PC-3 (cell line): ENCODE measurements at regions not wholly inside any gene's neighbourhood (a gene's known extent, or its start where the extent isn't known, plus 50 kb on each side); places are given as distances from the start of the nearest gene placed in this dataset.
A peak's percentile ranks its signal among the peaks of the same experiment; 100 is the strongest.

Experiments used
- ATAC-seq: fragments of 200-7000 bp; cut with Tn5 transposase; 2 replicates; pipeline ENCODE4 v1.9.1; 2020; ENCODE audit warnings: mild to moderate bottlenecking, moderate library complexity
- BruUV-seq: library from RNA; stranded (reverse); fragments of 400-500 nt; replicated peaks from 2 replicates; lab custom pipeline; 2021; lab: Mats Ljungman, UMichigan
- CTCF ChIA-PET: fragments of 300-600 bp; sonication (Branson Sonifier 250); formaldehyde crosslinking; loops from one replicate; lab custom pipeline; 2022; ENCODE audit warnings: antibody characterized with exemption; lab: Charles Lee
- POLR2A ChIA-PET: fragments of 300-600 bp; sonication (Branson Sonifier 250); formaldehyde crosslinking; loops from one replicate; lab custom pipeline; 2022; ENCODE audit warnings: antibody characterized with exemption; ENCODE audit not compliant: unreplicated experiment; lab: Charles Lee
- DNase-seq: peaks from one replicate; pipeline ENCODE4 v3.0.0-alpha.2; 2015
- H2AFZ ChIP-seq: fragments of 300-600 bp; sonication (generic); 2 replicates; pipeline ENCODE4 v1.6.0; 2016; ENCODE audit warnings: antibody characterized with exemption, low read length
- H3F3A ChIP-seq: fragments of 300-600 bp; sonication (generic); one replicate; pipeline ENCODE4 v1.6.0; 2017; ENCODE audit warnings: antibody characterized with exemption, low read length, control low read depth, mild to moderate bottlenecking; ENCODE audit not compliant: unreplicated experiment
- H3K27ac ChIP-seq: fragments of 300-600 bp; sonication (generic); 2 replicates; pipeline ENCODE4 v1.5.1; 2016; ENCODE audit warnings: mild to moderate bottlenecking, low read length
- H3K27me3 ChIP-seq: fragments of 300-600 bp; sonication (generic); 2 replicates; pipeline ENCODE4 v1.6.1; 2016; ENCODE audit warnings: low read length, mixed read lengths
- H3K36me3 ChIP-seq: fragments of 300-600 bp; sonication (generic); 2 replicates; pipeline ENCODE4 v1.6.1; 2016; ENCODE audit warnings: low read depth, mixed run types, low read length, mixed read lengths
- H3K4me1 ChIP-seq: fragments of 300-600 bp; sonication (generic); 2 replicates; pipeline ENCODE4 v1.5.1; 2016; ENCODE audit warnings: low read length; ENCODE audit not compliant: insufficient read depth
- H3K4me2 ChIP-seq: fragments of 300-600 bp; sonication (generic); 2 replicates; pipeline ENCODE4 v1.6.0; 2016; ENCODE audit warnings: low read length
- H3K4me3 ChIP-seq: fragments of 300-600 bp; sonication (generic); 2 replicates; pipeline ENCODE4 v1.5.1; 2016; ENCODE audit warnings: mild to moderate bottlenecking, low read length, mixed read lengths
- H3K79me2 ChIP-seq: fragments of 300-600 bp; sonication (generic); 2 replicates; pipeline ENCODE4 v1.6.1; 2017; ENCODE audit warnings: low read length, mixed read lengths
- H3K9ac ChIP-seq: fragments of 300-600 bp; sonication (generic); 2 replicates; pipeline ENCODE4 v1.6.0; 2016; ENCODE audit warnings: mild to moderate bottlenecking, low read length
- H3K9me2 ChIP-seq: fragments of 300-600 bp; sonication (generic); replicated peaks from 2 replicates; pipeline ENCODE4 v1.6.1; 2016; ENCODE audit warnings: mixed run types, low read length, mixed read lengths
- H3K9me3 ChIP-seq: fragments of 300-600 bp; sonication (generic); 2 replicates; pipeline ENCODE4 v1.6.1; 2016; ENCODE audit warnings: low read length, mixed read lengths
- H4K20me1 ChIP-seq: fragments of 300-600 bp; sonication (generic); 2 replicates; pipeline ENCODE4 v1.6.1; 2016; ENCODE audit warnings: low read length, mixed read lengths
- EZH2 ChIP-seq: fragments of 300-600 bp; sonication (generic); IDR thresholded peaks from one replicate; pipeline ENCODE4 v1.6.1; 2017; ENCODE audit warnings: antibody characterized with exemption, mild to moderate bottlenecking, low read length; ENCODE audit not compliant: unreplicated experiment
- EZH2phosphoT487 ChIP-seq: fragments of 300-600 bp; sonication (generic); IDR thresholded peaks from 2 replicates; pipeline ENCODE4 v1.6.1; 2018; ENCODE audit warnings: mild to moderate bottlenecking, antibody characterized with exemption, low read length, borderline replicate concordance
- intact Hi-C: fragments of 100-400 bp; cut with micrococcal nuclease; formaldehyde crosslinking; loops from 2 replicates; pipeline ENCODE4 v1.9.0; 2023
- TF ChIP-seq, protein P1 (sequence below): fragments of 300-600 bp; sonication (generic); conservative IDR thresholded peaks from 2 replicates; pipeline ENCODE4 v1.5.1; 2017; ENCODE audit warnings: antibody characterized with exemption, low read depth, mild to moderate bottlenecking, low read length

DNA sequence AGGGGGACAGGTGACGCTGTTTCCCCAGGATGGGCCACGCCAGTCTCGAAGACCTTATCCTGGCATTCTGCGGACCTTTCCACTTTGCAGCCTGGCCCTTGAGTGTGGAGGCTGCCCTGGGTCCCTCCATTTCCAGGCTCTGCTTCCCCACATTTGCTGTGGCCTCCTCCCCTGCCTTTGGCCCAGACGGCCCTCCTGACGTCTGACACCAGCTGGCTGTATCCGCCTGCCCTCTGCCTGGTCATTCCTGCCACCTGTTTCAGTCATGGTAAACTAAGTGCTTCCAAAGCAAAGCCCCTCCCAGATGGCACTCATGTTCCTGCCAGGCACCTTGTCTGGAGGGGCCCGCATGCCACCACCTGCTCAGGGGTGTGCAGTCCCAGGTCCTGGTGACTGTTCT, 95.1 kb downstream of the ASB1 start:
- ATAC-seq (no peak), DNase-seq (no peak)
- ChIA-PET CTCF (no interaction called here), POLR2A (no interaction called here)
- no peaks in the 10 kb centered on the region for H3K9me2 ChIP-seq
- intact Hi-C loops: no loop called here
- no peak overlapping the region for H2AFZ ChIP-seq
- H3K36me3 ChIP-seq: no peaks in the 10 kb centered on the region
- no TSS peak for BruUV-seq
- H3K4me1 ChIP-seq: no peaks in the 10 kb centered on the region
- H3K27ac ChIP-seq: no peak overlapping the region
- no peak overlapping the region for H3K4me2 ChIP-seq
- no peak overlapping the region for H3K4me3 ChIP-seq
- H4K20me1 ChIP-seq: no peaks in the 10 kb centered on the region
- no peak for TF ChIP-seq EZH2phosphoT487
- no peak for TF ChIP-seq EZH2
- TF ChIP-seq, protein P1, sequence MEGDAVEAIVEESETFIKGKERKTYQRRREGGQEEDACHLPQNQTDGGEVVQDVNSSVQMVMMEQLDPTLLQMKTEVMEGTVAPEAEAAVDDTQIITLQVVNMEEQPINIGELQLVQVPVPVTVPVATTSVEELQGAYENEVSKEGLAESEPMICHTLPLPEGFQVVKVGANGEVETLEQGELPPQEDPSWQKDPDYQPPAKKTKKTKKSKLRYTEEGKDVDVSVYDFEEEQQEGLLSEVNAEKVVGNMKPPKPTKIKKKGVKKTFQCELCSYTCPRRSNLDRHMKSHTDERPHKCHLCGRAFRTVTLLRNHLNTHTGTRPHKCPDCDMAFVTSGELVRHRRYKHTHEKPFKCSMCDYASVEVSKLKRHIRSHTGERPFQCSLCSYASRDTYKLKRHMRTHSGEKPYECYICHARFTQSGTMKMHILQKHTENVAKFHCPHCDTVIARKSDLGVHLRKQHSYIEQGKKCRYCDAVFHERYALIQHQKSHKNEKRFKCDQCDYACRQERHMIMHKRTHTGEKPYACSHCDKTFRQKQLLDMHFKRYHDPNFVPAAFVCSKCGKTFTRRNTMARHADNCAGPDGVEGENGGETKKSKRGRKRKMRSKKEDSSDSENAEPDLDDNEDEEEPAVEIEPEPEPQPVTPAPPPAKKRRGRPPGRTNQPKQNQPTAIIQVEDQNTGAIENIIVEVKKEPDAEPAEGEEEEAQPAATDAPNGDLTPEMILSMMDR: no peak
- no peak overlapping the region for H3K9ac ChIP-seq
- 0 out of 2 replicates have a peak, but pooled peaks cover 4% of the 10 kb centered on the region for H3K9me3 ChIP-seq
- H3F3A ChIP-seq: no peaks in the 10 kb centered on the region
- no peaks in the 10 kb centered on the region for H3K79me2 ChIP-seq
- H3K27me3 ChIP-seq: no peaks in the 10 kb centered on the region

DNA sequence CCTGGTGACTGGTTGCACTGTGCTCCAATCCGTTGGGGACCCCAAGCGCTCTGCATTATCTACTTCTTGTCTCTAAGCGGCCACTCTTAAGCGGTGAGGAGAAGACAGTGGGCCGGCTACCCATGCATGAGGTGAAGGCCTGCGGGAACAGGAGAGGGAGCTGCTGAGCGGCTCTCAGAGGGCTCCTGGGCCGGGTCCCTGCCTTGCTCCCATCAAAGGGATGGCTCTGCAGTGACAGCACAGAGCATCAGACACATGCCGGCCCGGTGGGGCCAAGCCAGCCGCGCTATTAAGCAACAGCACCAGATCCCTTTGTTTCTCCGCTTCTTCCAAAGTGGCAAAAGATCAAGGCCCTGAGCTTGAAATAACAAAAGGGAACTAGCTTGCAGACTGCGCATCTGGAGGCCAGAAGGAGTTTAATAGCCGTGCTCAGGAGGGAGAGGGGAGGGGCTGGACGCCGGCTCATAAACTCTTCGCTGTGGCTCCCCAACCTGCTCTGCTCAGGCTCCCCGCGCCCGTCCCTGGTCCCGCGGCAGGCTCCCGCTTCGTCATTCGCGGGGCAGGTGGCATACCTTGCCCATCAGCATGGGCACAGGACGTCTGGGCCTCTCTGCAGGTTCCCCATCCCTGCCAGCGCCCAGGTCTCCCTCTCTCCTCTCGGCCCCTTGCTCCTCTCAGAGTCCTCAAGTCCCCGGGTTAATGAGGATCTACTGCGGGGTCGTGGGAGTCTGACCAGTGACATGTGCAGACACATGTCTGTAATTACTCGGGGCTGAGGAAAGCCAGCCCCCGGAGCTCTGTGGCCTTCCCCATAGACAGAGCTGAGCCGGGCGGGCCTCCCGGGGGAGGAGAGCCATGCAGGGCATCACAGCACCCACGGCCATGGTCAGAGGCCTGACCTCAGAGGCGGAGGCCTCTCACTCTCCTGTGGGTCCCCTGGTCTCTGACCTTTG, 96.7 kb downstream of the ASB1 start:
- ATAC-seq (no peak; the same call in 1 of the 2 replicates), DNase-seq (no peak)
- Histone ChIP-seq H3K79me2 (no peaks in the 10 kb centered on the region), H3K9me2 (no peaks in the 10 kb centered on the region), H3K27me3 (no peaks in the 10 kb centered on the region), H3F3A (no peaks in the 10 kb centered on the region), H4K20me1 (no peaks in the 10 kb centered on the region), H3K4me1 (no peaks in the 10 kb centered on the region), H3K36me3 (no peaks in the 10 kb centered on the region), H3K27ac (no peak overlapping the region), H3K9me3 (no peaks in the 10 kb centered on the region), H3K9ac (no peak overlapping the region), H3K4me2 (no peak overlapping the region), H2AFZ (no peak overlapping the region), H3K4me3 (no peak overlapping the region)
- TF ChIP-seq EZH2phosphoT487: no peak
- TF ChIP-seq, protein P1: peak; percentile 18; the same call in 1 of the 2 replicates
- ChIA-PET POLR2A (no interaction called here), CTCF (interaction anchor here (0.6 kb wide), 1 partner anchor 126 kb away, joined by 3 read pairs; no protein-coding TSS in a partner anchor)
- intact Hi-C loops: no loop called here
- BruUV-seq: no TSS peak
